HG03432 (cell line): ENCODE measurements at regions not wholly inside any gene's neighbourhood (a gene's known extent, or its start where the extent isn't known, plus 50 kb on each side); places are given as distances from the start of the nearest gene placed in this dataset.

Experiments used
- ATAC-seq: cut with Tn5 transposase; IDR thresholded peaks from one replicate; pipeline ENCODE4 v1.9.1; 2021; ENCODE audit warnings: mild to moderate bottlenecking, moderate library complexity; ENCODE audit not compliant: unreplicated experiment

- no peak for ATAC-seq
These were observed 95.2 kb upstream of the CDIN1 start for GRCh38 chr15:36484038-36484778.

- ATAC-seq: no peak
These were observed 87.5 kb upstream of the CDIN1 start for GRCh38 chr15:36491912-36492311.

- ATAC-seq: no peak
These were observed 83.9 kb upstream of the CDIN1 start for GRCh38 chr15:36495456-36495991.

DNA sequence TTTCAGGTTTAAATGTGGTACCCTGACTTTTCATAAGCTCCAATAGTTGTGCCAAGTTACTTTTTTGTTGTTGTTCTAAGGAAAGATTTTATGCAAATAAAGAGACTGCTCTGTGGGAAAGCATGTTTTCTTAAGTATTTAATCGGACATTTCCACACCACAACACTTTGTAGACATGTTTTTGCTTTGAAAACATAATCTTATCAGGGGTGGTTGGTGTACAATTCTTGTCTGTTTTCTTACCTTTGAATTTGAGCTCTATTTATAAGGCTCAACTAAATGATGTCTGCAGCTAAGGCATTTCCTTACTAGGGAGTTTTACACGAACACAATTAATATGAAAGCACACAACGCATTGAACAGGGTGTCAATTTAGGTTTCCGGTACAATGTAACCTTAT lies 81.5 kb upstream of the CDIN1 start:
- no peak for ATAC-seq

GRCh38 chr15:36498401-36498800 lies 81.0 kb upstream of the CDIN1 start:
- ATAC-seq: no peak

DNA sequence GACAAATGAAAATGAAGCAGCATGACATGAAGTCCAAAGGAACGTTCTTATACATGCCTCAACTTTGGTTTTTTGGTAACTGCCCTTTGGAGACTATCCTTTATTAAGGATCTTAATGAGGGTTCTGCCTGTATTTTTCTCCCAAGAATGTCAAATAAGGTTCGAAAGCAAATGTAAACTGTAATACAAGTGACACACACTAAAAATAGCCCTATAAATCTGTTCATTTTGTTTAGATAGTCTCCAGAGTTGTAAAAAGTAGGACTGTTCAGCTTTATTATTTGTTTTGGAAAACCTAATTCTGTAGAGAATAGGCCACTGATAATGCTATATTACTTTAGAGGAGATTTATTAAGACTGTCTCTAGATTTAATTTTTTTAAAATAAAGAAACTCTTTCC lies 80.5 kb upstream of the CDIN1 start:
- ATAC-seq: no peak

GRCh38 chr15:36499412-36500389 lies 79.7 kb upstream of the CDIN1 start:
- no peak for ATAC-seq

DNA sequence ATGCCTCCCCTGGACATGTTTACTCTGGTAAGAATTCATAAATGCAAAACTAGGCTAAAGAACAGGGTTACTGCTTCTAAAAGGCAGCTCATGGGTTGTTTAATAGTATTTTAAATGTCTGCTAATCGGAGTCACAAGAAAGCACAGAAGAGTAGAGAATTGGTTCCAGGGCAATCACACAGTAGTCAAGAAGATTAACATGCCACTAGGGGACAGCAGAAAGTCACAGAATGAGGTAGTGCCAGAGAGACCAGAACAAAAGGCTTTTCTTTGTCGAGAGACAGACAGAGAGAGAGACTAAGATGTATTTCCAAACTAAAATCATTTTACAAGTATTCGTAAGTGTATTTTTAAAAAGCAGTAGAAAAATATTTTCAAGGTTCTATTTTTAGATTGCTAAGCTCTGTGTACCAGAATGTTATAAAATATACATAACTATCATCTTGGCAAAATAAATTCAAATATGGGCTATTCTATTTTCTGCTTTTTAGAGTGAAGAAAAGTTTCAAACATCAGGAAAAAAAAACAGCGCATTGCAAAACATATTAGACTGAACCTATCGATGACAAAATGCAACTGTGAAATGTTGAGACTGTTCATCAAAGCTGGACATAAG lies 78.3 kb upstream of the CDIN1 start:
- ATAC-seq: peak; percentile 87

DNA sequence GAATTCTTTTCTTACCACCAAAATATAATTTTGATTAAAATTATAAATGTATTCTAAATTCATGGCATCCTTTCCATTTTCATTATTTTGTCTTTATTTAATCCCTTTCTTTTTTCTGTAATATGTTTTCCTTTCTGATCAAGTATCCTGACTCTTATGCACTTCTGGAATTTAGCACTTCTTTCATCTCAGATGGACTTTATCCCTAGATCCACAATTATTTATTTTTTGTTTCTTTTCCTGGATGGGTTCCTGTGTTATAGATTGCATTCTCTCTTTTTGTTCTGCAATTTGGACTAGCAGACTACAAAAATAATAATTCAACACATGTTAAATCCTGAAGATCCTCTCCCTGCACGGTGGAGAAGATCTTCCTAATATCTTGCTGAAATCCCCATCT lies 76.9 kb upstream of the CDIN1 start:
- no peak for ATAC-seq

DNA sequence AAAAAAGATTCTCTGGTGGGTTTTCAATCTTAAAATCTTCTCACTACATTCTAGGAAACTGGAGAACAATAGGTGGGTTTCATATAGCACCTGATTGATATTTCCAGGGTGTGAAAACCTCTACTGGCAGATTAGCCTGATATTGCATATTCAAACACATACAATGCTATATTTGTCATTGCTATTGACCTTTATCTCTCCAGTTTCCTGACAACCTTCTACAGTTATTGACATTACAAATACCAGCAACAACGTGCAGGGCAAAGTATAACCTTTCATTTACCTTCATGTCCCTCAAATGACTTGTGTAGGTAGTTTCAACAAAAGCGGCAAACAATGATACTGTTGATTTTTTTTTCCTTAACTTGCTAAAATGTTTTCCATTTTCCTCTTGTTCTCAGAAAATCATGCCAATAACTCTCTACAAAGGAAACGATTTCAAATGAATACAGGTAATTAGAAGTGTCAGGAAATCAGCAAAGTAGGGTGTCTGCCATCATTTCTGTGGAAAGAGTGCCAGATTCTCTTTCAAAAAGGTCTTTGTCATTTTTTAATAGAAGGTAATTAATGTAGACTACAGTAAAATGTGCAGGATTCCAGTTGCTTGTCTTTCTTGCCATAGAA lies 72.6 kb upstream of the CDIN1 start:
- no peak for ATAC-seq

DNA sequence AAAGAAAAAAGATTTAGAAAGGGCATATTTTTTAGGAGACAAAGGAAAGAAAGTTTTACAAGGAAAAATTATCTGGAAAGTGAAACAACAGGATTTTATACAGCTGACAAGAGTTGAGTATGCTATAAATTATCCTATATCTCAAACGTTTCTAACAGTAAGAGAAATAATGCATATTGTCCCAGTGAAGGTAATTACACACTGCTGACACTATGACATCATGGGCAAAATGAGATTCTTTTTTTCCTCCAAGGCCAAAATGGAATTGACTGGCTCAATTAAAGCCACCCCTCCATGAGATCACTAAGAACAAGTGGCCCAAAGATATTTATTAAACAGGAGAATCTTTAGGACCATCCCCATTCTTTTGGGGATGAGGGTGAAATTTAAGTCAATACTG lies 72.0 kb upstream of the CDIN1 start:
- ATAC-seq: no peak

- ATAC-seq: no peak
These were observed 67.8 kb upstream of the CDIN1 start for GRCh38 chr15:36511594-36511993.

- no peak for ATAC-seq
These were observed 61.7 kb upstream of the CDIN1 start for GRCh38 chr15:36517758-36518157.

DNA sequence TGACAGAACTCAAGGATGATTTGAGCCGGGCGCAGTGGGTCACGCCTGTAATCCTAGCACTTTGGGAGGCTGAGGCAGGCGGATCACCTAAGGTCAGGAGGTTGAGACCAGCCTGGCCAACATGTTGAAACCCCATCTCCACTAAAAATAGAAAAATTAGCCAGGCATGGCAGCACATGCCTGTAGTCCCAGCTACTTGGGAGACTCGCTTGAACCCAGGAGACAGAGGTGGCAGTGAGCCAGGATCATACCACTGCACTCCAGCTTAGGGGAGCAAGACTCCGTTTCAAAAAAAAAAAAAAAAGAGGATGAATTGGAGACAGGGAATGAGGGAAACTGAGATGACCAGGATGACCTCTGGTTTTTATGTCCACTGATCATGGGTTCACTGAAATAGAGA lies 60.4 kb upstream of the CDIN1 start:
- ATAC-seq: no peak

GRCh38 chr15:36525430-36525829 lies 54.0 kb upstream of the CDIN1 start:
- ATAC-seq: no peak

DNA sequence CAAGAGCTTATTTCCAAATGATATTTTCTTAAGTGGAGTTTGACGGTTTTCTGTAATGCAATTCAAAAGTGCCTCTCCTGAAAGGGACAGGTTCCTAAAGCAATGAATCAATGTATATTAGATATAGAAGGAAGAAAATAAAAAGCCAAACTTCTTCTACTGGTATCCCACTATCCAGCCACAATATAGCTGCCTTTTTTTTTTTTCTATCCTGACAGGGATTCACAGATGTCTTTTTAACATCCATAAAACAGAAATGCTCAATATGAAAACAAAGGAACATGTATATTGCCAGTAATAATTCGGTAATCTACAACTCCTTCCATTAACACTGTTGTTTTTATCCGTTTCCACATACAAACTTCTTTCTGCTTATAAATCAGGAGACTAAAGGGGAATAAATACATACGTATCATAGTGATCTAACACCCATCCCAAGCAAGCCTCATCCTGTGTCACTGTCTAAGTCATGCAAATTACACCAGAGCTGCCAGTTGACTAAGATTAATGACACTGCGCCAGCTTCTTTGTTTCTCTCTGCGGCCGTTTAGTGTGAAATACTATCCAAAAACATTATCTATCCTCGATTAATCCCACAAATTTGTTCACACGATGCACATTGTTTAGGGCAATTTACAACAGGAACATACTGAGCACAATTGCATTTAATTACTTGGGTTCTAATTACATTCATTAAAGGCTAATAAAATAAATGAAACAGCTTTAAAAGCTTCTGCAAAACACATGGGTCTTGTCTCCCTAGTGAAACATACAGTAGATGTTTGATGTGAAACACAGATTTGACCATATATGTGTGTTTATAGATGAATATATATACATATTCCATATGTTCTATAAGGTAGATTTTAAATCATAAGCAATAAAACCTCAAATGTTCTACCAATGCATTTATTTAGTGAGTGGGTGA lies 51.9 kb upstream of the CDIN1 start:
- ATAC-seq: no peak

- peak; percentile 88 for ATAC-seq
These were observed 50.0 kb upstream of the CDIN1 start for GRCh38 chr15:36529296-36530011.
